Stomach (tissue), 8 donors: ENCODE measurements at regions not wholly inside any gene's neighbourhood (a gene's known extent, or its start where the extent isn't known, plus 50 kb on each side); places are given as distances from the start of the nearest gene placed in this dataset.
A peak's percentile ranks its signal among the peaks of the same experiment; 100 is the strongest.

Source experiments
- DNase-seq, 2 donors: peaks; one replicate each; pipeline versions ENCODE4 v3.0.0 to v3.0.0-alpha.2; 2013 to 2019
- H3K27ac ChIP-seq, 5 donors: fragments of 200-600 bp in 4 of 5; sonication (generic) in 4 of 5; one replicate each; pipeline ENCODE4 v1.5.1; 2013 to 2019; ENCODE audit warnings: mild to moderate bottlenecking in 1 of 5, moderate library complexity in 1 of 5
- H3K27me3 ChIP-seq, 3 donors: fragments of 200-600 bp; sonication (generic); one replicate each; pipeline ENCODE4 v1.5.1; 2017 to 2019; ENCODE audit warnings: mixed run types in 1 of 3
- H3K36me3 ChIP-seq, 4 donors: fragments of 200-600 bp; sonication (generic); 1 replicate in 3 of 4; 2 replicates in 1 of 4; pipeline ENCODE4 v1.5.1; 2016 to 2019
- H3K4me1 ChIP-seq, 4 donors: fragments of 200-600 bp; sonication (generic); one replicate each; pipeline ENCODE4 v1.5.1; 2016 to 2019
- H3K4me3 ChIP-seq, 4 donors: fragments of 200-600 bp; sonication (generic) in 3 of 4; one replicate each; pipeline ENCODE4 v1.5.1; 2016 to 2019; ENCODE audit warnings: mild to moderate bottlenecking in 1 of 4
- H3K9me3 ChIP-seq, 4 donors: fragments of 200-600 bp; sonication (generic); one replicate each; pipeline ENCODE4 v1.5.1; 2016 to 2019
- EP300 ChIP-seq: sonication (generic); formaldehyde crosslinking; IDR thresholded peaks from one replicate; pipeline ENCODE4 v1.6.1; 2017; ENCODE audit warnings: antibody characterized with exemption
- POLR2A ChIP-seq, 4 donors: fragments of 450-650 bp; IDR thresholded peaks; one replicate each; pipeline ENCODE4 v1.6.1; 2016; ENCODE audit warnings: antibody characterized with exemption in 4 of 4, control low read depth in 2 of 4, mild to moderate bottlenecking in 1 of 4, moderate library complexity in 1 of 4
- POLR2AphosphoS5 ChIP-seq, 3 donors: sonication (generic); formaldehyde crosslinking; IDR thresholded peaks; one replicate each; pipeline ENCODE4 v1.6.1; 2016; ENCODE audit warnings: antibody characterized with exemption in 3 of 3
- WGBS, 5 donors: extraction: QIAGEN DNeasy Blood & Tissue Kit in 3 of 5; methylation state at CpG; one replicate each; pipeline versions ENCODE4 v1.1.5 to v1.1.7; 2013 to 2018; 5-methylcytosine and 5-hydroxymethylcytosine counted together
- intact Hi-C: fragments of 100-400 bp; cut with DNase I; formaldehyde crosslinking; loops from one replicate; pipeline ENCODE4 v1.15.1; 2023; ENCODE audit warnings: low total_unique reads
- TF ChIP-seq, protein P1 (sequence below), 7 experiments: fragments of 450-650 bp in 4 of 7; fragments of 200-600 bp in 3 of 7; sonication (generic) in 3 of 7; IDR thresholded peaks; one replicate each; pipeline ENCODE4 v1.5.1; 2016 to 2019; ENCODE audit warnings: antibody characterized with exemption in 7 of 7, control low read depth in 2 of 7, mild to moderate bottlenecking in 1 of 7
- donor health status: healthy with polysubstance abuse.
- donor health status: Bipolar disorder and iron deficiency.
- donor health status: healthy.

DNA sequence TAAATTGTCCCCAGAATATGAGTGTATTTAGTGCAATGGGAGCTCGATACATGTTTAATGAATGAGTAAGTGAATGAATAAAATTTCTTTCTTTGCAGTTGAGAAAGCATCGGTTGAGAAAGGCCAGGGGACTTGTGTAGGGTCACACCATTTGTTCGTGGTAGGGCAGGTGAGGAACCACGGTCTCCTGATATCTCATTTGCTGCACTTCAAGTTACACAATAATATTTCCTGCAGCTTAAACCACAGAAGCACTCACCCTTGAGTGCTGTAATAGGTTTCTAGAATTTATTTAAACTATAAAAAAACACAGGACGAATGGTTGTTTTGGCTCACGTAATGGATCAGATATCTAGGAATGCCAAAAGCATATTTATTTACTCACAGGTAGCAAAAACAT is 429.8 kb downstream of the SPATA31D1 start:
- H3K4me3 ChIP-seq: no peak overlapping the region
- H3K27ac ChIP-seq: no peak overlapping the region
- H3K36me3 ChIP-seq: no peaks in the 10 kb centered on the region
- intact Hi-C loops: no loop called here
- H3K9me3 ChIP-seq: no peaks in the 10 kb centered on the region
- no peaks in the 10 kb centered on the region for H3K27me3 ChIP-seq
- peaks cover 0 to 7% (median 3%) of the 10 kb centered on the region in 4 donors for H3K4me1 ChIP-seq
- no peak for DNase-seq
- no peak for TF ChIP-seq POLR2AphosphoS5 (IDR thresholded peaks at IDR 0.05)
- TF ChIP-seq POLR2A (IDR thresholded peaks at IDR 0.05): no peak
- TF ChIP-seq, protein P1, sequence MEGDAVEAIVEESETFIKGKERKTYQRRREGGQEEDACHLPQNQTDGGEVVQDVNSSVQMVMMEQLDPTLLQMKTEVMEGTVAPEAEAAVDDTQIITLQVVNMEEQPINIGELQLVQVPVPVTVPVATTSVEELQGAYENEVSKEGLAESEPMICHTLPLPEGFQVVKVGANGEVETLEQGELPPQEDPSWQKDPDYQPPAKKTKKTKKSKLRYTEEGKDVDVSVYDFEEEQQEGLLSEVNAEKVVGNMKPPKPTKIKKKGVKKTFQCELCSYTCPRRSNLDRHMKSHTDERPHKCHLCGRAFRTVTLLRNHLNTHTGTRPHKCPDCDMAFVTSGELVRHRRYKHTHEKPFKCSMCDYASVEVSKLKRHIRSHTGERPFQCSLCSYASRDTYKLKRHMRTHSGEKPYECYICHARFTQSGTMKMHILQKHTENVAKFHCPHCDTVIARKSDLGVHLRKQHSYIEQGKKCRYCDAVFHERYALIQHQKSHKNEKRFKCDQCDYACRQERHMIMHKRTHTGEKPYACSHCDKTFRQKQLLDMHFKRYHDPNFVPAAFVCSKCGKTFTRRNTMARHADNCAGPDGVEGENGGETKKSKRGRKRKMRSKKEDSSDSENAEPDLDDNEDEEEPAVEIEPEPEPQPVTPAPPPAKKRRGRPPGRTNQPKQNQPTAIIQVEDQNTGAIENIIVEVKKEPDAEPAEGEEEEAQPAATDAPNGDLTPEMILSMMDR (IDR thresholded peaks at IDR 0.05): no peak
- 36 to 57% (median 47%) methylated on average over 6 of the region's 6 CpGs for WGBS, 5 donors

DNA sequence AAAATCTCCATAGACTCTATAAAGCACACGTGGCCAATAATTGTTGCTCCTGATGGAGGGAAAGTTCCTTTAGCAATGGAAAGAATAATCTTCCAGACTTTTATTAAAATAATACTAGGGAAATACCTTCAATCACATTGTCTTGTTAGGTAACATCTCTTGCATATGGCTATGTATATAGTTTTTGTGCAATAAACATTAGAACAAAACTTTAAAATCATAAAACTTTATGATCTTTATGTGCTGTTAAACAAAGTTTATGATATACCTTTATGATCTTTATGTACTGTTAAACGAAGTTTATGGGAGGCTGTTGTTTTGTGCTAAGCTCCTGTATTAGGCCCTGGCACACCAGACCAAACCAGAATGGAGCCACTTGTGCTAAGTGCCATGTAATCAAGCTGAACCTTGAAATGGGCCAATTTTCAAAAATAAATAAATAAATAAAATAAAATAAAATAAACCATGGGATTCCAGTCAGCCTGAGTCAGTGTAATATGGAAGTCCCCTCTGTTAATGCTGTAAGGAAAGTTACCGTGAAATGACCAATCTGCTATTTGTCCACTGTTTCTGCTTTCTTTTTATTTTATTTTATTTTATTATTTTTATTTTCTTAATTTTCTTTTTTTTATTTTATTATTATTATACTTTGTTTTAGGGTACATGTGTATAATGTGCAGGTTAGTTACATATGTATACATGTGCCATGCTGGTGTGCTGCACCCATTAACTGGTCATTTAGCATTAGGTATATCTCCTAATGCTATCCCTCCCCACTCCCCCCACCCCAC is 431.3 kb downstream of the SPATA31D1 start:
- peaks cover 0 to 18% (median 6%) of the 10 kb centered on the region in 4 donors for H3K4me1 ChIP-seq
- H3K9me3 ChIP-seq: no peaks in the 10 kb centered on the region
- intact Hi-C loops: no loop called here
- no peak for DNase-seq
- H3K4me3 ChIP-seq: no peak overlapping the region
- no peak for TF ChIP-seq POLR2A (IDR thresholded peaks at IDR 0.05)
- no peak for TF ChIP-seq POLR2AphosphoS5 (IDR thresholded peaks at IDR 0.05)
- TF ChIP-seq EP300: no peak
- TF ChIP-seq, protein P1 (IDR thresholded peaks at IDR 0.05): no peak
- no peaks in the 10 kb centered on the region for H3K27me3 ChIP-seq
- WGBS, 5 donors: 80 to 90% (median 82%) methylated on average over 3 of the region's 3 CpGs
- no peaks in the 10 kb centered on the region for H3K36me3 ChIP-seq
- H3K27ac ChIP-seq: no peak overlapping the region

DNA sequence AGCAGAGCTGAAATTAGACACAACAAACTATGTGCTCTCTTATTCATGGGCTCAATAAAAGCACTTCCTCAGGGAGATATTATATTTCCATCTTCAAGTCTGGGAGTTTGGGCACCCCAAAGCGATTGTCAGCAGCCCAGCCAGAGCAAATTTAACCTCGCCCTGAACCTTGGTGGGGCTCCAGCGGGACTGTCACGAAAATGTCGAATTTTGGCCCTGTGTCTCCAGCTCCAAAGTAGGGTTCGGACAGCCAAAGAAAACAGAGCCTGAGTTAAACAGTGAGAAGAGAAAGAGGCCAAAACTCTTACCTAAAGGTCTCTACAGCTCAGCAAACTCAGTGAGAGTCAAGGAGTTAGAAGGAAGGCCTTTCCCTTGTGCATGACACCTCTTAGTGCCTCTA is 432.9 kb downstream of the SPATA31D1 start:
- 54 to 91% (median 66%) methylated on average over 6 of the region's 6 CpGs for WGBS, 5 donors
- TF ChIP-seq POLR2A (IDR thresholded peaks at IDR 0.05) (no peak), POLR2AphosphoS5 (IDR thresholded peaks at IDR 0.05) (no peak), EP300 (no peak)
- TF ChIP-seq, protein P1 (IDR thresholded peaks at IDR 0.05): no peak
- Histone ChIP-seq H3K27ac (no peak overlapping the region), H3K36me3 (no peaks in the 10 kb centered on the region), H3K4me3 (no peak overlapping the region), H3K27me3 (no peaks in the 10 kb centered on the region), H3K9me3 (no peaks in the 10 kb centered on the region), H3K4me1 (peaks cover 0 to 20% (median 6%) of the 10 kb centered on the region in 4 donors)
- DNase-seq: no peak
- intact Hi-C loops: no loop called here

DNA sequence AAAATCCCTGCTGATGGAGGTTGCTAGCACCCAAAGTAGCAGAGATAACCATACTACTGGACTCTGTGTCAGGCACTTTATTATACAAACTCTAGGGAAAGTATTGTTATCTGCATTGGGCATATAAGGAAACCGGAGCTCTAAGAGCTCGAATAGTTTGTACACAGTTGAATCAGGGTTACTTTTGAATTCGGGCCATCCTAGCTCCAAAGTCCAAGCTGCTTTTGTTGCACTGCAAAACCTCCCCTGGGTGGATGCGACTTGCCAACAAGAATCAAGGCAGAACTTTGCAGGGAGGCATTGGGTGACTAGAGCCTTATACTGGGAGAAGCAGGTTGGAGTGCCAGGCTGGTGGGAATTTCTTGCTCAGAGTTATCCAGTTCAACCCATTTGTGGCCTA is 435.1 kb downstream of the SPATA31D1 start:
- DNase-seq: peak; percentile 32 to 49
- Histone ChIP-seq H3K4me3 (no peak overlapping the region), H3K27ac (no peak overlapping the region)

More for the DNA sequence above, 435.1 kb downstream of the SPATA31D1 start:
- H3K27me3 ChIP-seq: no peaks in the 10 kb centered on the region
- H3K4me1 ChIP-seq: peaks cover 0 to 20% (median 6%) of the 10 kb centered on the region in 4 donors
- TF ChIP-seq EP300: no peak
- TF ChIP-seq POLR2AphosphoS5 (IDR thresholded peaks at IDR 0.05): peak in 1 of 3 donors; percentile 20
- TF ChIP-seq POLR2A (IDR thresholded peaks at IDR 0.05): no peak
- TF ChIP-seq, protein P1 (IDR thresholded peaks at IDR 0.05): no peak
- 27 to 58% (median 54%) methylated on average over 4 of the region's 4 CpGs for WGBS, 5 donors
- intact Hi-C loops: no loop called here
- H3K36me3 ChIP-seq: no peaks in the 10 kb centered on the region
- H3K9me3 ChIP-seq: no peaks in the 10 kb centered on the region
